K562 (cell line): ENCODE measurements at regions not wholly inside any gene's neighbourhood (a gene's known extent, or its start where the extent isn't known, plus 50 kb on each side); places are given as distances from the start of the nearest gene placed in this dataset.
"Not testable (repeated sequence)": the region's sequence is repeated elsewhere in the genome, so short reads cannot be mapped to it uniquely, and the experiment has no call there.

Source experiments
- ATAC-seq: fragments of 200-7000 bp; cut with Tn5 transposase; 3 replicates; pipeline ENCODE4 v1.9.1; 2020; ENCODE audit warnings: moderate library complexity
- BruUV-seq: library from RNA; stranded (reverse); fragments of 400-500 nt; replicated peaks from 2 replicates; lab custom pipeline; 2021; lab: Mats Ljungman, UMichigan
- CTCF ChIA-PET: fragments of 300-600 bp; formaldehyde crosslinking; extraction: SDS; loops from one replicate; lab custom pipeline; 2021; ENCODE audit warnings: low intra/inter-chr PET ratio; lab: Yijun Ruan, JAX
- POLR2A ChIA-PET: fragments of 300-600, 350-650 bp; sonication (Branson Sonifier 250); formaldehyde crosslinking; extraction: SDS; loops from one replicate; lab custom pipeline; 2021; ENCODE audit warnings: antibody characterized with exemption, inconsistent platforms; lab: Yijun Ruan, JAX
- DNase-seq, 4 experiments: peaks; one replicate each; pipeline versions ENCODE4 v3.0.0 to v3.0.0-alpha.2; 2011 to 2018; ENCODE audit warnings: low spot score in 3 of 4, mixed read lengths in 3 of 4; ENCODE audit errors: extremely low read depth in 1 of 4
- FAIRE-seq: peaks from 2 replicates; lab custom pipeline; 2011; peaks lifted over from hg19 to GRCh38; lab: Jason Lieb, UNC
- H2AFZ ChIP-seq: 2 replicates; pipeline ENCODE4 v1.6.0; 2011; ENCODE audit warnings: low read depth, low read length, control low read depth, inconsistent platforms
- H3K27ac ChIP-seq: fragments of 200-600 bp; 3 replicates; pipeline ENCODE4 v1.8.0; 2011; ENCODE audit warnings: low read depth, mild to moderate bottlenecking, control low read depth, inconsistent platforms, low read length, moderate library complexity, mixed read lengths; ENCODE audit errors: extremely low read depth
- H3K27me3 ChIP-seq, 2 experiments: fragments of 300-600 bp in 1 of 2; 2 replicates in 1 of 2; 3 replicates in 1 of 2; pipeline versions ENCODE4 v1.6.0 to v1.8.0; 2011; ENCODE audit warnings: inconsistent platforms in 2 of 2, low read length in 2 of 2, mild to moderate bottlenecking in 1 of 2, mixed read lengths in 1 of 2, moderate library complexity in 1 of 2; ENCODE audit not compliant: control insufficient read depth in 2 of 2, insufficient read depth in 2 of 2
- H3K36me3 ChIP-seq: fragments of 300-600 bp; 3 replicates; pipeline ENCODE4 v1.8.0; 2011; ENCODE audit warnings: mild to moderate bottlenecking, low read length, inconsistent platforms; ENCODE audit not compliant: control insufficient read depth, insufficient read depth
- H3K4me1 ChIP-seq, 2 experiments: fragments of 200-600 bp in 1 of 2; replicated peaks in 1 of 2; 2 replicates in 1 of 2; 3 replicates in 1 of 2; pipeline versions ENCODE4 v1.5.1 to v1.8.0; 2011; ENCODE audit warnings: inconsistent platforms in 2 of 2, low read length in 2 of 2, mild to moderate bottlenecking in 1 of 2, mixed read lengths in 1 of 2, moderate library complexity in 1 of 2; ENCODE audit not compliant: control insufficient read depth in 2 of 2, insufficient read depth in 2 of 2
- H3K4me2 ChIP-seq: 2 replicates; pipeline ENCODE4 v1.6.1; 2011; ENCODE audit warnings: low read length, control low read depth, inconsistent platforms, mixed read lengths; ENCODE audit not compliant: insufficient read depth
- H3K4me3 ChIP-seq: fragments of 200-600 bp; sonication (generic), shearing (Covaris generic); 2 replicates; pipeline ENCODE4 v1.5.1; 2016; ENCODE audit warnings: control low read depth, inconsistent platforms
- H3K79me2 ChIP-seq: fragments of 200-600 bp; 3 replicates; pipeline ENCODE4 v1.8.0; 2011; ENCODE audit warnings: low read length, inconsistent platforms; ENCODE audit not compliant: control insufficient read depth, insufficient read depth
- H3K9ac ChIP-seq, 2 experiments: 2 replicates each; pipeline versions ENCODE4 v1.6.0 to v1.6.1; 2011; ENCODE audit warnings: low read depth in 2 of 2, low read length in 2 of 2, control low read depth in 1 of 2, inconsistent platforms in 1 of 2, mild to moderate bottlenecking in 1 of 2, mixed read lengths in 1 of 2; ENCODE audit not compliant: insufficient read depth in 1 of 2
- H3K9me1 ChIP-seq: one replicate; pipeline ENCODE4 v1.6.0; 2011; ENCODE audit warnings: inconsistent platforms, mild to moderate bottlenecking, low read length, moderate library complexity; ENCODE audit not compliant: control insufficient read depth, insufficient read depth
- H3K9me3 ChIP-seq: replicated peaks from 2 replicates; pipeline ENCODE4 v1.5.1; 2011; ENCODE audit warnings: low read depth, low read length, inconsistent platforms; ENCODE audit not compliant: control insufficient read depth, insufficient read depth
- H4K20me1 ChIP-seq: replicated peaks from 2 replicates; pipeline ENCODE4 v1.6.1; 2011; ENCODE audit warnings: low read length, inconsistent platforms, mixed read lengths; ENCODE audit not compliant: control insufficient read depth, insufficient read depth
- WGBS: fragments of 100-300 bp; shearing (Covaris generic); methylation state at CpG from one replicate; pipeline ENCODE4 v1.1.6; 2016; ENCODE audit warnings: low coverage, mixed read lengths; ENCODE audit not compliant: insufficient coverage; ENCODE audit errors: missing lambda C conversion rate; 5-methylcytosine and 5-hydroxymethylcytosine counted together
- in situ Hi-C: fragments of 300-500 bp; cut with MboI; formaldehyde crosslinking; loops from 4 replicates; pipeline ENCODE4 v1.15.0; 2018; ENCODE audit warnings: inconsistent platforms, mixed read lengths
- intact Hi-C: fragments of 100-400 bp; cut with micrococcal nuclease; formaldehyde crosslinking; loops from 2 replicates; pipeline ENCODE4 v1.14.2; 2022

GRCh38 chr9:41787951-41788350, 341.3 kb downstream of the CNTNAP3B start:
- H2AFZ ChIP-seq, H3K27ac ChIP-seq, BruUV-seq, CTCF ChIA-PET, H3K36me3 ChIP-seq, H3K4me2 ChIP-seq, H3K27me3 ChIP-seq, H3K9me1 ChIP-seq, intact Hi-C loops, H3K4me3 ChIP-seq, H4K20me1 ChIP-seq, H3K9me3 ChIP-seq, DNase-seq, FAIRE-seq, POLR2A ChIA-PET, H3K79me2 ChIP-seq, ATAC-seq, in situ Hi-C loops, H3K4me1 ChIP-seq, H3K9ac ChIP-seq: not testable (repeated sequence)
- 33% methylated on average over 1 of the region's 1 CpG for WGBS

DNA sequence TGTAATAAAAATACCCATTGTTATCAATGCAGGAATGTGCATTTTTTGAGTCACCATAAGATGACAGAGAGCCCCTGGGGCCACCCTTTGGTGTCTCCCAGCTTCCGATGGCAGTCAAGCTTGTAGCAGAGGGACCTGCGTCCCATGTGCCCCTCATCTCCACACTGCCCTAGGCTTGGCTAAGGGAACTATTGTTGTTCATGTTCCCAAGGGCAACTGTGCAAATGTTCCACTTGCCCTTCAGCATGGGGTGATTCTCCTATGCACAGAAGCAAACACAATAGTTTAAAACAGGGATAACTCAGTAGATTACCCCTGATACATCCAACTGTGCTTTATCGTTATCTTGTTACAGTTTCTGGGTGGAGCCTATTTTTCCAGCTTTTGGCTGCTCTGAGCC, 342.0 kb downstream of the CNTNAP3B start:
- H3K79me2 ChIP-seq, ATAC-seq, intact Hi-C loops, POLR2A ChIA-PET, H3K36me3 ChIP-seq, H3K4me2 ChIP-seq, H3K9me3 ChIP-seq, H2AFZ ChIP-seq, H3K9ac ChIP-seq, CTCF ChIA-PET, H3K27me3 ChIP-seq, H4K20me1 ChIP-seq, in situ Hi-C loops, H3K4me1 ChIP-seq, DNase-seq, BruUV-seq, H3K4me3 ChIP-seq, H3K9me1 ChIP-seq, FAIRE-seq, H3K27ac ChIP-seq: not testable (repeated sequence)
- WGBS: 75% methylated on average over 2 of the region's 3 CpGs

DNA sequence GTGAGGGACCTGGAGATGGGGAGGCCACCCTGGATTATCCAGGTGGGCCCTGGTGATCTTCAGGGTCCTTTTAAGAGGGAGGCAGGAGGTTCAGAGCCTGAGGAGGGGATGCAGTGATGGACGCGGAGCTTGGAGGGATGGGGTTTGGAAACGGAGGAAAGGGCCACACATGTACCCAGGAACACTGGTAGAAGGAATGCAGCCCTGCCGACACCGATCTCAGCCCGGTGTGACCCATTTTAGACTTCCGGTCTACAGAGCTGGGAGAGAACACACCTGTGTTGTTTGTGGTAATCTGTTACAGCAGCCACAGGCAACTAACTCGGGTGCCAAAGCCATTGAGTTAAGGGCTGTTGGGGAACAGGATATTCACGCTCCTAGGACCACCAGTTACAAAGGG, 345.2 kb downstream of the CNTNAP3B start:
- H3K27ac ChIP-seq, H3K9me3 ChIP-seq, in situ Hi-C loops, H3K4me1 ChIP-seq, H3K9ac ChIP-seq, H3K9me1 ChIP-seq, intact Hi-C loops, POLR2A ChIA-PET, CTCF ChIA-PET, DNase-seq, H4K20me1 ChIP-seq, H3K4me3 ChIP-seq, ATAC-seq, H3K4me2 ChIP-seq, H3K79me2 ChIP-seq, H3K27me3 ChIP-seq, H2AFZ ChIP-seq, FAIRE-seq, H3K36me3 ChIP-seq, BruUV-seq: not testable (repeated sequence)
- WGBS: 78% methylated on average over 5 of the region's 9 CpGs

GRCh38 chr9:41783070-41783810, 346.0 kb downstream of the CNTNAP3B start:
- in situ Hi-C loops, H3K27me3 ChIP-seq, H3K9ac ChIP-seq, H3K9me3 ChIP-seq, ATAC-seq, BruUV-seq, intact Hi-C loops, H3K4me1 ChIP-seq, H3K27ac ChIP-seq, H2AFZ ChIP-seq, H3K36me3 ChIP-seq, POLR2A ChIA-PET, H3K4me3 ChIP-seq, H3K4me2 ChIP-seq, H4K20me1 ChIP-seq, DNase-seq, CTCF ChIA-PET, H3K9me1 ChIP-seq, FAIRE-seq, H3K79me2 ChIP-seq: not testable (repeated sequence)
- WGBS: 72% methylated on average over 21 of the region's 29 CpGs
